ENCODE measurements at regions not wholly inside any gene's neighbourhood (a gene's known extent, or its start where the extent isn't known, plus 50 kb on each side); places are given as distances from the start of the nearest gene placed in this dataset.

DNA sequence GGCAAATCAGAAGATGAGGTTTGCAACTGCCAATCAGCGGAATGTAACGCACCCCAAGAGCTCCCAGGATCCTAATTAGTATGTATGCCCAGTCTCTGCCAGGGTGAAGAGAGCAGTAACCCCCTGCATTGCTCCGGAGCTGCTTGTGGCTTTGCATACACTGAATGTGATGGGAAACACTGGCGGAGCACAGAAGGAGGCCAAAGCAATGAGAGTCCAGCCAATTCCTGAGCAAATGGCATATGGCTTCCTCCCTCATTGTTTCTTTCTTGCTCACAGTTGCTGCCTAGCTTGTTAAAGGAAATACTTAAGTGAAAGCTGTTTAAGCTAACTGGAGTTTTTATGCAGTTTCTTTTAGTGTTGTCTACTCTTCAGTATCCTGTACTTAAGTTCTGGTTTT is 343.5 kb upstream of the NT5C1B start:
- TF ChIP-seq, protein P1, sequence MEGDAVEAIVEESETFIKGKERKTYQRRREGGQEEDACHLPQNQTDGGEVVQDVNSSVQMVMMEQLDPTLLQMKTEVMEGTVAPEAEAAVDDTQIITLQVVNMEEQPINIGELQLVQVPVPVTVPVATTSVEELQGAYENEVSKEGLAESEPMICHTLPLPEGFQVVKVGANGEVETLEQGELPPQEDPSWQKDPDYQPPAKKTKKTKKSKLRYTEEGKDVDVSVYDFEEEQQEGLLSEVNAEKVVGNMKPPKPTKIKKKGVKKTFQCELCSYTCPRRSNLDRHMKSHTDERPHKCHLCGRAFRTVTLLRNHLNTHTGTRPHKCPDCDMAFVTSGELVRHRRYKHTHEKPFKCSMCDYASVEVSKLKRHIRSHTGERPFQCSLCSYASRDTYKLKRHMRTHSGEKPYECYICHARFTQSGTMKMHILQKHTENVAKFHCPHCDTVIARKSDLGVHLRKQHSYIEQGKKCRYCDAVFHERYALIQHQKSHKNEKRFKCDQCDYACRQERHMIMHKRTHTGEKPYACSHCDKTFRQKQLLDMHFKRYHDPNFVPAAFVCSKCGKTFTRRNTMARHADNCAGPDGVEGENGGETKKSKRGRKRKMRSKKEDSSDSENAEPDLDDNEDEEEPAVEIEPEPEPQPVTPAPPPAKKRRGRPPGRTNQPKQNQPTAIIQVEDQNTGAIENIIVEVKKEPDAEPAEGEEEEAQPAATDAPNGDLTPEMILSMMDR (IDR thresholded peaks at IDR 0.05) = no peak
- no peak for TF ChIP-seq POLR2A (IDR thresholded peaks at IDR 0.05)
